NCI-H2029 (cell line): ENCODE measurements at regions not wholly inside any gene's neighbourhood (a gene's known extent, or its start where the extent isn't known, plus 50 kb on each side); places are given as distances from the start of the nearest gene placed in this dataset.
"Not testable (repeated sequence)": the region's sequence is repeated elsewhere in the genome, so short reads cannot be mapped to it uniquely, and the experiment has no call there.

Source experiments
- DNase-seq: peaks from one replicate; lab custom pipeline; 2025; lab: John Stamatoyannopoulos, UW

DNA sequence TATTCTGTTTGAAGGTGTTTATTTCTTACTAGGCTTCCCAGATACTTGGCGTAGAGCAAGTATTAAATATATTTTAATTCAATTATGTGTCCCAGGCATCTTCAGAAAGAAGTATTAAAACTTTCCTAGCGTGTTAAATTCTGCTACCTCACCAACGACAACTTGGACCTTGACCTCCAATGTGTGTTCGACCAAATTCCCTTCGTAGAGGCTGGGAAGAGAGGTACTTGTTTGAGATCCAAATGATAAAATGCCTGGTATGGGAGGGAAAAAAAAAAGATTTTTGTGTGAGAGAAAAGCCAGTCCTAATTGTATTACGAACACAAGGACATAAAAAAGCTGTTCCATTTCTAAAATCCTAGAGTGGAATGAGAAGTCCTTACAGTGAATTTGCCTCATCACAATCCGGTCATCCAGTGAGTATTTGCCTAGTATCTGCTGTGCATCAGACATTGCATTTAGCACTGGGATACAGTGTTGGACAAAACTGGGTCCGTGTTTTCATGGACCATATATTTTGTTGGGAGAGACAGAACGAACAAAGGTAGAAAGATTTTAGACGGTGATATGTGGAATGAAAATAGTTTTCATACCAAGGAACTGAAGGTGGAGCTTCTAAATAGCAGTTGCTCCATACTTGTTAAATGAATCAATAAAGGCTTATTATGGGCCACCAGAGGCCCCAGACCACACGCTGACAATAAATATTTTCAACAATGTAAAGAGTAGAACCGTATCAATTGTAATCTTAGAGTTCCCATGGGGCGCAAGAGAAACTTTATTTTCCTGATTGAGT, 103.1 kb downstream of the KIF4B start:
- no peak for DNase-seq

DNA sequence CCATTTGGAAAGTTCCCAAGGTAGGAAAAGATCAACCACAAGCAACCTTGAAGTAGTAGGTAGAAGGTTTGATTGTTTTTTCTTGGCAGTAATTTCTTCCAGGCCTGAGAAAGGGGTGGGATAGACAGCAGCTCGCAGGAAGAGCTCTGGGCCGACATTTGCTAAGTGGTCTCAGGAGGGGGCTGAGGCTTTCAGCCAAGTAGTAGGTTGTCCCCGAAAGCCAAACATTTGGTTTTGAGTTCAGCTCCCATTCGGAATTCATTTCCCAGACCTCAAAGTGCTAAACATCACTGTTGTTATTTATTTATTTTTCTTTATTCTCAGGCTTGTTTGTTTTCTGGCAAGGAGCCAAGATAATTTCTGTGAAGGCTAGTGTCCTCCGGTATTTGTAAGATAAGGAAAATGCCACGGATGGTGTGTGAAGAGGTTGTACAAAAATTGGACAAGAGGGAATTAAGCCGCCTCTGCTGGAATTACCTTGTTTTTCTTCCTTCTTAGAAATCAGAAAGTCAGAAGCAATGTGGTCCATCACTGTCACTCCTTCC, 112.1 kb downstream of the KIF4B start:
- DNase-seq: no peak

DNA sequence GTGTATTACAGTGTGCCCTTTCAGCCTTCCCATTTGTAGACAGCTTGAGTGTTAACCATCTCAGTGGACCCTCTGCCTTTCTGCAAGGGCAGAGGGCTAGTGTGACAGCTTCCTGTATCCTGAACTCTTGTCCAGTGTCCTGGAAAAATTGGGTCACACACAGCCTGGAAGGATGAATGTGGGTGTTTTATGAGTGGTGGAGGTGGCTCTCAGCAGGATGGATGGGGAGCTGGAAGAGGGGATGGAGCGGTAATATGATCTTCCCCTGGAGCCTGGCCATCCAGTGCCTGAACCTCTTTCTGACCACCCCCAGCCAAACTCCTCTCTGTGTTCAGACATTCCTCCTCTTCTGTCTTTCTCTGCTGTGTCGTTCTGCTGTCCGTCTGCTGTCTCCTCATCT, 113.0 kb downstream of the KIF4B start:
- DNase-seq: no peak

DNA sequence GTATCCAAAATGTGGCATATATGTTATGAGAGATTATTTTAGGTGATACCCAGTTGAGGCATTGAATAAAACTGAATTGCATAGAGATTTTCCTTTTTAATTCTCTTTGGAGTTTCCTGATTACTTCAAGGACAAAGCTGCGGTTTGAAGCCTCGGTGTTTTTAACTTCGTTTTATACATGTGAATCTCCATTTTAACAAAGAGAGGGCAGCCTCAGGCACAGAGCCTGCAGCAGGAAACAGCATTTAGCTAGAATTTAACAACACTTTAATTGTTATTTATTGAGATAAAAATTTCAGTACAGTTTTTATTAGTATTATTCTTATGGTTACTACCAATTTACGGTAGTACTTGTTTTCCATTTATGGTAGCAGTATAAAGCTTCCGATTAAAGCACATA, 114.0 kb downstream of the KIF4B start:
- DNase-seq: no peak

DNA sequence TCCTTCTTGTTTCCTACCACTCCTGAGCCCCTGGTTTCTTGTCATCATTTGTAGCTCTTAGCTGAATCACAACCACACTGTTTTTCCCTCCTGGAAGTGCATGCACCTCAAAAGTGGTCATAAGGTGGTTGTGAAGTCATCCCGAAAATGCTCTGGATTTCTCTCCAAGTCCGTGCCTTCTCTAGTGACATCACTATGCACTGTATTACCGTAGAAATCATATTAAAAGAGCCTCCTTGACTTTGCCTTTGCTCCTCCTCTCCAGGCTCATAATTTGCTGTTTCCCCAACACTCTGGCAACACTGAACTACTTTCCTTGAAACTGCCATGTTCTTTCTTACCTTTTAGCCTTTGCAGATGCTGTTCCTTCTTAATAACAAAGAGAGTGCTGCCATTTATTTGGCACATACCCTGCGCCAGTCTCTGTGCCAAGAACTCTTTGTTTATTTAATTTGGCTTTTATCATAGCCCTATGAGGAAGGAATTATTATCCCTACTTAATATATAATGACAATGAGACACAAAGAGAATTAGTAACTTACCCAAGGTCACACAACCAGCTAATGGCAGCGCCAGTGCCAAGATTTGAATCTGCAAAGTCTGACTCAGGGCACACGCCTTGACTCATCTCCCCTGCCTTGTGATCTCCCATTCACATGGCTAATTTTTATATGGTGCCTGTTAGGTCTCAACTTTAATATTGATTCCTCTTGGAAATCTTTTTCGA, 115.4 kb downstream of the KIF4B start:
- DNase-seq: no peak

DNA sequence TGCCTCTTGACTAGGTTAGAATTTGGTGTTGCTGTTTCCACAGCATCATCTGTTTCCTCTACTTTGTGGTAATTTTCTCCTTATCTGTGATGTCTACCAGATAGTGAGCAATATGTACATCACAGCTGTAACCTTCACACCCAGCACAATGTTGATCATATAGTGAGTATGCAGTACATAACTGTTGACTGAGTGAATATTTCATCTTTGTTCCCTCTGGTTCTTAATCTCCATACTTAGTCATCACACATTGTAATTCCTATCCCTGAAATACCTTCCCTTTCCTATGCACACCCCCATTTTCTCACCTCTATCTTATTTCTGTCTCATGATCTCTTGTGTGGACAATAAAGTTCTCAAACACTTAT, 115.9 kb downstream of the KIF4B start:
- no peak for DNase-seq

DNA sequence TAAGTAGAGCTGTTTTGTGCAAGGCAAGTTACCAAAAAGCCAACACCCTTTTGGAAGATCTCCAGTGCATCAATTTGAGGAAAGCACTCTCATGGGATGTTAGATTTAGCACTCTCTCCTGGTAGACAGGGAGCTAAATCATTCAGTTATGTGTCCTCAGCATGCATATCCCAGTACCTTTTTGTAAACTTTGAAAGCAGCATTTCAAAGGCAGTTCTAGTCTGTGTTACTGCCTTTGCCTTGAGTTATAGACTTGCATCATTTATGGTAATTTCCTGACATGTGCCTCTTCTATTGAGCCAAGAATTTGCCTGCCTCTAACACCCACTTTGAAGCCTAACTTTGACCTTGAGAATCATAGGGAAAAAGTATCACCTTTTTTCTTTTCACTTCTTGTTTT, 120.6 kb downstream of the KIF4B start:
- DNase-seq: no peak

DNA sequence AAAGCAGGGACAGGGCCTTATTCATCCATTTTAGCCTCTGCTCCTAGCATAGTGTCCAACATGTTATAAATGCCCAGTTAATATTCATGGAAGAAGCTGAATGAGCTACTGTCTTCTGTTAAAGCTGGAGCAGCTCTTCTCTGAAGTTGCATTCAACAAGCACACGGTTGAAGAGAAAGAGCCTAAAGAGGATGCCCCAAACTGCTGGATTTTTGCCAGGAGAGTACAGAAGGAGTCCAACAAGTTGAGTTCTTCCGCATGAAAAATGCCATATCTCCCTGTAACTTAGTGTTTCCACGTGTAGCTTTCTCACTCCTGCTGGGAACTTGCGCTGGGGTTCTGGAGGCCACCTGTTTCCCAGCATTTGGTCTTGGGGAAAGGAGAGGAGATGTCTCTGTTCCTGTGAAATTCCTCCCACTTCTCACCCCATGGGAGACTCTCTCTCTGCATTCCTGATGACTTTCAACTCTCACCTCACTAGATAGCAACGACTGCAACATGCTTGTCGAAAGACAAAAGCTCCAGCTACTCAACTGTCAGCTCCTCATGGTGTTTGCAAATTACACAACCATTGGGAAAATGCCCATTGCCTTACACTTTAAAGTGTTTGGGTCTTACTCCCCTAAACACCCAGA, 122.8 kb downstream of the KIF4B start:
- DNase-seq: no peak

DNA sequence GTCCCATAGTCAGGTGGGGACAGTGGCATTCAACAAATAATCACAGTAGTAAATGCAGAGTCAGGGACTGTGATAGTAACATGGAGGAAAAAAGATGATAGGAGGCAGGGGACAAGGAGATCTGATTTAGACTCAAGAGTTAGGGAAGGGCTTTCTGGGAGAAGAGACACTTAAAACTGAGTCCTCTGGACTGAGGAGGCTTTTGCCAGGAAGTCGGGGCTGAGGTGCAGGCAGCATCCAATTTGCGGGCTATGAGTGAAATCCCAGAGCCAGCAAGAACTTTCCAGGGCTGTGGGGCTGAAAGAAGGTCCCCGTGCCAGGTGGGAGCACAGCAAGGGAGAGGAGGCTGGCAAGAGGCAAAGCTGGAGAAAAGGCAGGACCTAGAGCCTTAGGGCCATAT, 124.1 kb downstream of the KIF4B start:
- no peak for DNase-seq

DNA sequence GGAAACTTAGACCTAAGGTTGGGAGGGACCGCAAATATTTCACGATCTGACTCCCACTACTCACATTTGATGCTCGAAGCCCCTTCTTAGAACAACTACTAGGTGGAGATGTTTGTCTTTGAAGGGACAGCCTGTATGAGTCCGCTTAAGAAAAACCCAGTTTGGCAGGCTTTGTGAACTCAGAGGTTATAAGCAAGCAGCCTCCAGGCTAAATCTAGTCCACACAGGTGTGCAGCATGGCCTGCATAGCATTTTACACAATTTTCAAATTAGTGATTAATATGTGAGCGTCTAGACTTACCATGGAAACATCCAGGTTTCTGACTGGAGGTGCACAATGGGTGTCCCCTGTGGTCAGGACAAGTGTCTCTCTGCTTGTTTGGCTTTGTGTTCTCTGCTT, 127.1 kb downstream of the KIF4B start:
- DNase-seq: no peak

DNA sequence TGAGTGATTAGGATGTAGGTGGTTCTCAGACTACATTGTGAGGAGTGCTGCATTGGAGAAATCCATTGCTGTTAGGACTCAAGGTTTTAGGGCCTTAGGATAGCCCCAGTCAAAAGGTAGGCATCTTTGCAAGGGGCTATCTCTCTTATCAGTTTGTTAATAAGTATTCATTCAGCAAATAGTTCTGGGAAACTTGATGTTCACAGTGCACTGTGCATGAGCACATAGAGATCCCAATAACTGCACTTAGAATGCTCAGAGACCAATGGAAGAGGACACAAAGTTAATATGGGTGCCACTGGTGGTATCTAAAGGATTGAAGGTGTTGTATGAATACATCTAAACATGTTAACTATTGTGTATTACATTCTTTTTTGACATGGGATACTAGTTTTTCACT, 131.4 kb downstream of the KIF4B start:
- DNase-seq: no peak

DNA sequence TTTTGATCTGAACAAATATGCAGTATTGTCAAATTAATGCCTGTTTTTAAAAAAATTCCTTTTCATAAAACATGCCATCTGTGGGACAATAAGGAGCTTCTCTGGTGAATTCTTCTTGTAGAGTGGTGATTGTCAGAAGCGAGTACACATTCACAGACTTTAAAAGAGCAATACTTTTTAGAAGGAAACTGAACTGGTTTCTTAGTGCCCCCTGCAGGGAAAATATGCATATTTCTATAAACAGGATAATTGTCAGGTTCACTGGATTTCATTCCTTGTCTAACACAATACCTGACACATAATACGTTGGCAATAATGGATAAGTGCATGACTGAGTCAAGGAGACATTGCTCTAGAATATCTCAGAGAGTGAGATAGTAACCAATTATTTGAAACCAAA, 133.7 kb downstream of the KIF4B start:
- no peak for DNase-seq

DNA sequence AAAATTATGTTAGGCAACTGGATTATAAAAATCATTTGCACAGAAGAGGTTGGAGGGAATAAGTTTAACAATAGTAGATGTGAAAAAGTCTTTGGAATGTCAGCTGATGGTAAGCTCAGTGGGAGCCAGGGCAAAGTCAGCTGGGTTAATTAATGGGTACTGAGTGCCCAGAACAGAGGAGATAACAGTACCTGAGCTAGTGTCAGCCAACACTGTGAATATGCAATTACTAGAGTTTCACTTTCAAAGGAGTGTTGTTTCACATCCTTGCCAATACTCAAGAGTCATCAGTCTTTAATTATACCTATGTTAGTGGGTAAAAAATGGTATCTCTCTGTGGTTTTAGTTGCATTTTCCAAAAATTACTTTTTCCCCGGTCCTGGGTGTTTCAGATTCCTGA, 135.1 kb downstream of the KIF4B start:
- DNase-seq: no peak

DNA sequence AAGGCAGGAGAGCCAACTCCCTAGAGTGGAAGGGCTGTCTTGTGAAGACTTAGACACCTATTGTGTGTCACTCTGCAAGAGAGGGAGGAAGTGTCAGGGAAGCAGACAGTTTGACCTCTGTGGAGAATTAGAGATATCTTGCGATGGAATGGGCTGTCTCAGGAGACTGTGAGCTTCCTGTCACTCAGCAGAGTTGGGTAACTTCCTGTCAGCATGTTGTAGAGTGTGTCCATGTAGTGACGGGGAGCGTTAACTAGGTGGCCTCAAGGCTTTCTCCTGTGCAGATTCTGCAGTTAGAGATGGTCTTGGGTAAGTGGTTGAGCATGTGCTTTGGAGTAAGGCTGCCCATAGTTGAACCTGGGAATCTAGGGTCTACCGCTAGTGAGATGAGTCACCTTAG, 136.5 kb downstream of the KIF4B start:
- no peak for DNase-seq

DNA sequence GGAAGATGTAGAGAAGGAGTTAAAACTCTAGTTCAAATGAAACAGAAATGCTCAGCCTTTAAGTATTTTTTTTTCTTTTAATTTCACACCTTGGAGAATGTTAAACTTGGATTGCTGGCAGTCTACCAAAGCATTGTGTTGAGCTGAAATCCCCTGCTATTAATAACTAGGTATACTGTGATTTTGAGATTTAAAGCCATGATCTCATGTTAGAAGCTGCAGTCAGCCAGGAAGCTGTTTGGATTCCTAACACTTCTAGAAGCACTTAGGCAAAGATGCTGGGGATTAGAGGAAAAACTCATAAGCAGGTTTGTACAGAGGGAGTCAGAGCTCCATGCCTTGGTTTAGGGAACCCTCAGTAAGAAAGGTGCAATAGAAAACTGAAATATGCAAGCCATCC, 141.4 kb downstream of the KIF4B start:
- no peak for DNase-seq

DNA sequence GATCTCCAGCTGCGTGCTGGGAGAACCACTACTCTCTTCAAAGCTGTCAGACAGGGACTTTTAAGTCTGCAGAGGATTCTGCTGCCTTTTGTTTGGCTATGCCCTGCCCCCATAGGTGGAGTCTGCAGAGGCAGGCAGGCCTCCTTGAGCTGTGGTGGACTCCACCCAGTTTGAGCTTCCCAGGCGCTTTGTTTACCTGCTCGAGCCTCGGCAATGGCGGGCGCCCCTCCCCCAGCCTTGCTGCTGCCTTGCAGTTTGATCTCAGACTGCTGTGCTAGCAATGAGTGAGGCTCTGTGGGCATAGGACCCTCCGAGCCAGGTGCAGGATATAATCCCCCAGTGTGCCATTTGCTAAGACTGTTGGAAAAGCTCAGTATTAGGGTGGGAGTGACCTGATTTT, 149.5 kb downstream of the KIF4B start:
- not testable (repeated sequence) for DNase-seq

DNA sequence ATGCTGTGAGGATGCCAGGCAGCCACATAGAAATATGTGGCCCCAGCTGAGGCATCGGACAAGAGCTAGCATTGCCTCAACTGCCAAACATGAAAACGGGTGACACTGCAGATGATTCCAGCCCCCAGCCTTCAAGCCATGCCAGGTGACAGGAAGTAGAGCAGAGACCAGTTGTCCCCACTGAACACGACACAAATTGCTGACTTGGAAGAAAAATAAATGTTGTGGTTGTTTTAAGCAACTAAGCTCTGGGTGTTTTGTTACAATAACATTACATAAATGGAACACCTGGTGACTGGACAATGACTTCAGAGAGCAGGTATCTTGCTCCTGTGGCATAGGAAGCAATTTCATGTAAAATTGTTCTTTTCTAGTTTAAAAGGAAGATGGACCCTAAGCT, 154.2 kb downstream of the KIF4B start:
- no peak for DNase-seq

DNA sequence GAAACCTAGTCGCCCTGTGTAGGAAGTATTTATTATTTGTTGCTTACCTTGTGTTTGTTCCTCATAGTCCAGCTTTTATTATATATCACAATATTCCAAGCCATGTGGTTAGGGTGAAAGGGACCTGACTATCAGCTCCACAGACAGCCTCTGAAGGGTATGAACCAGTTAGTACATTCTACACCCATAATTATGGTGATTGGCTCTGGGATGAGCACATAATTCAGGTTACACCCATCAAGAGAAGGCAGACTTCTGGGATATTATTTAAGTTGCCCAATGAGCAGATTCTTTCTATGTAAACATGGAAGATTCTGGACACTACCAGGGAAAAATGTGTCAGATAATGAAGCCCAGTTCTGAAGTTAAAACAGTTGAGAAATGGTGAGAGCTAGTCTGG, 168.0 kb downstream of the KIF4B start:
- DNase-seq: no peak

DNA sequence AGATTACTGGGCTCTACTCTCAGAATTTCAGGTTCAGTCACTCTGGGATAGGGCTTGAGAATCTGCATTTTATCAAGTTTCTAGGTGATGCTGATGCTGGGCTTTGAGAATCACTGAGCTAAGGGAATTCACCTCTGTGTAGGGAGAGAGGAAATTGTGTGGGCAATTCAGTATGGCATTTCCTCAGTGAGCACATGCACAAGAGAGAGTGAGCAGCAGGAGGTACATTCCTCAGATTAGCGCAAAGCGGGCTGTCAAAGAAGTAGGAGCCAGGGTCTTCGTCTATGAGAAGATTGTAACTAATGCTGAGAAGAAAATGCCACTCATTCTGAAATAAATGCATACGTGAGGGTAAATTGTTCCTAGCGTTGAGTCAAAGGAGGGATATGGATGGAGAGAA, 175.9 kb downstream of the KIF4B start:
- no peak for DNase-seq

DNA sequence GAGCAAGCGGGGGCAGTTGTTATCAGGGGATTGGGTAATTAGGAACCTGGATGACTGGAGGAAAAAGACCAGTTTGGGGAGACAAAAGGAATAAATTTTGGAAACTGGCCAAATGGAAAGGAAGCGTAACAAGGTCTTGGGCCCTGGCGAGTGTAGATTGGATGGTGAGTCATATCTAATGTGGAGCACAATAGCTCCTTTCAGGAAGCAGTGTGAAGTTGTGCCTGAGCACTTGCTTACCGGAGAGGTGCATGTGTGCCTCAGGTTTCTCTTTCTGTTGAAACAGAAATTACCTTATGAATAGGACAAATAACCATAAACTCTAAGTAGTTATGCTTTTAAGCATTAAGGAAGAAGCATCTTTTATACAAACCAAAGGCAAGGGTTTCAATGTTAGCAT, 176.4 kb downstream of the KIF4B start:
- peak; percentile 88 for DNase-seq

DNA sequence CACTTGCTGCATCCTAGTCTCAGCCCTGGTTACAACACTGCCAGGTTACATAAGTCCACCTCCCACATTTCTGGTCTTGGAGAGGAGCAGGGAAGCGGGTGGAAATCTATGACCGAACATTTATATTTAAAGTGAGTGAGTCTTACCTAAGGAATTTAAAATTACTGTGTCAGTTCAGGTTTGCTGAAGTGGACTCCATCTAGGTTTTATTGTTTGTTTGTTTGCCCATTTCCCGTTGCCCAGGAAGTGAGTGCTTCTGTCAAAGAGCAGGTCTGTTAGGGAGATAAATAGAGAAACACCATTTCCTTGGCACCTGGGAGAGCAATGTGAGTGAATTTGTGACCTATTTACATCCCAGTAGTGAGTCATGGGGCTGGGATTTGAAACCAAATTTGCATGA, 179.5 kb downstream of the KIF4B start:
- DNase-seq: peak; percentile 90

DNA sequence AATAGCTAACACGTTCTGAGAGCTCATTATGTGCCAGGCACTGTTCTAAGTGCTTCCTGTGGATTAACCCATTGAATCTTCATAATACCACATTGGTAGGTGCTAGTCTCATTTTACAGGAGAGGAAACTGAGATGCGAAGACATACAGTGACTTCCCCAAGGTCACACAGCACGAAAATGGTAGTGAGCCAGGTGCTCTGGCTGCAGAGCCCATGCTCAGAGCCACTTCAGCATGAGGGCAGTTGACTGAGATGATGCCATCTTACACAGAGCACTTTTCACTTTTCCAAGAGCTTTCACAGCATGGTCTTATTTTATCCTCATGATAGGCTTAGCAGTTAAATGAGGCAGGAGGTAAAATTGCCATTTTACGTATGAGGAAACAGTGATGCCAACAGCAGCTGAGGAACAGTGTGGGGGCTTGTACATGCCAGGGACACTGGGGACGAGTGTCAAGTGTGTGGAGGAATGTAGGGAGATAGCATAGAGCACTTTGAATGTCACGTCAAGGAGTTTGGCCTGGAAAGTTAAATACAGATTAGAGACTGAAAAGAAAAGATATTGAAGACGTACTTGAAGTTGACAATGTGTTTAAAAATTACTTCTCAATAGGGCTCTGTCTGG, 180.0 kb downstream of the KIF4B start:
- peak; percentile 40 for DNase-seq

DNA sequence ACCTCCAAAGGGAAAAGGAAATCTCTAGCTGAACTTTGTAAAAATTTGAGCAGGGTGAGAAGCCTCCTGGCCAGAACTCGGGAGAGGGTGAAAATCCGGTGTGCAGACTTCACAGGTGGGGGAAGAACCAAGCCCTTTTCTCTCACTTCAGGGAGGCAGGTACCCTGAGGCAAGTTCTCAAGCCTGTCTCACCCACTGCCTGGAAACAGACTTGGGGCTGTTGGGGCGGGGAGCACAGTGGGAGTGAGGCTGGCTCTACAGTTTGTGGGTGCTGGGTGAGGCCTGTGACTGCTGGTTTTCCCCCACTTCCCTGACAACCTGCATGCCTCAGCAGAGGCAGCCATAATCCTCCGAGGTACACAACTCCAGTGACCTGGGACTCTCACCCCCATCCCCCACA, 187.1 kb downstream of the KIF4B start:
- DNase-seq: no peak
